ENCODE measurements at regions not wholly inside any gene's neighbourhood (a gene's known extent, or its start where the extent isn't known, plus 50 kb on each side); places are given as distances from the start of the nearest gene placed in this dataset.

GRCh38 chr15:61530769-61531168 lies 301.7 kb upstream of the RORA start:
- no peaks in the 10 kb centered on the region for H3K23me2 ChIP-seq (ENCODE audit: insufficient read length, low read depth, low read length, poor library complexity, severe bottlenecking)
- no peak overlapping the region for H3K23ac ChIP-seq (ENCODE audit: insufficient read length, low read depth, low read length)
- no peak overlapping the region for H3T11ph ChIP-seq (ENCODE audit: low read length)
- no peak overlapping the region for H3K27ac ChIP-seq (ENCODE audit: insufficient read length, low read depth, low read length)
- H3K4me2 ChIP-seq (ENCODE audit: insufficient read depth, insufficient read length, low read length): no peak overlapping the region
- no peaks in the 10 kb centered on the region; the same call in 1 of the 2 replicates for H3K27me3 Mint-ChIP-seq (ENCODE audit: low read depth)
- no peak overlapping the region for H2BK20ac ChIP-seq (ENCODE audit: low read depth, low read length, poor library complexity, severe bottlenecking)
- H3K18ac ChIP-seq (ENCODE audit: insufficient read length, low read depth, low read length): no peak overlapping the region
- H4K8ac ChIP-seq (replicated peaks; ENCODE audit: insufficient read length, low read depth, low read length): no peak overlapping the region
- peaks cover 14 to 18% of the 10 kb centered on the region in 2 experiments for H3K4me1 Mint-ChIP-seq
- no peak overlapping the region for H2AFZ ChIP-seq (ENCODE audit: low read length)
- H3K4ac ChIP-seq (ENCODE audit: low read depth, low read length): no peak overlapping the region
- no peak overlapping the region for H3K56ac ChIP-seq (ENCODE audit: insufficient read length, low read depth, low read length)
- peak; percentile 47; the same call in 2 of the 3 replicates for TF ChIP-seq CTCF (conservative IDR thresholded peaks at IDR 0.05)
- no peak overlapping the region for H3K9ac ChIP-seq (ENCODE audit: extremely low read depth, insufficient read length, low read length)
- no peak overlapping the region for H2BK5ac ChIP-seq (ENCODE audit: insufficient read length, low read length)
- H3K79me1 ChIP-seq (ENCODE audit: insufficient read depth, low read depth, low read length, poor library complexity, severe bottlenecking): no peaks in the 10 kb centered on the region
- WGBS (ENCODE audit: extremely low coverage, insufficient read length, low lambda C conversion rate): no CpG with 5 or more reads among the region's 2 CpGs
- no peak overlapping the region for H3K14ac ChIP-seq (ENCODE audit: insufficient read depth, low read length)
- no peaks in the 10 kb centered on the region for H3K36me3 Mint-ChIP-seq (ENCODE audit: insufficient read depth in 1 of 3, low read depth in 3 of 3)
- H4K5ac ChIP-seq (ENCODE audit: insufficient read length, low read depth, low read length): no peak overlapping the region
- H3K9me3 ChIP-seq (ENCODE audit: control insufficient read depth, low read depth, low read length): no peaks in the 10 kb centered on the region
- peak; percentile 43 for DNase-seq
- peaks cover 7% of the 10 kb centered on the region; the same call in 1 of the 2 replicates for H3K4me1 ChIP-seq (ENCODE audit: insufficient read depth, low read length)
- no peak overlapping the region for H2BK15ac ChIP-seq (ENCODE audit: low read depth, low read length)
- H4K91ac ChIP-seq (ENCODE audit: insufficient read length, low read depth, low read length): no peak overlapping the region
- no peak overlapping the region for H2AK5ac ChIP-seq (ENCODE audit: insufficient read length, low read length)
- H3K27ac Mint-ChIP-seq: no peak overlapping the region
- no peaks in the 10 kb centered on the region for H4K20me1 ChIP-seq (ENCODE audit: control insufficient read depth, insufficient read depth, insufficient read length)
- H3K79me2 ChIP-seq (ENCODE audit: insufficient read depth, low read length): no peaks in the 10 kb centered on the region
- no peak overlapping the region for H2BK120ac ChIP-seq (ENCODE audit: low read depth, low read length, poor library complexity, severe bottlenecking)
- H3K27me3 ChIP-seq (ENCODE audit: insufficient read depth, low read length): no peaks in the 10 kb centered on the region
- no peak overlapping the region for H2BK12ac ChIP-seq (ENCODE audit: insufficient read length, low read depth, low read length)
- H3K9me3 Mint-ChIP-seq: no peaks in the 10 kb centered on the region
- no peak overlapping the region for H3K4me3 Mint-ChIP-seq
